Omental fat pad (tissue), 3 donors: ENCODE measurements at regions not wholly inside any gene's neighbourhood (a gene's known extent, or its start where the extent isn't known, plus 50 kb on each side); places are given as distances from the start of the nearest gene placed in this dataset.

Experiments used
- ATAC-seq: fragments of 150-250 bp; one replicate; pipeline ENCODE4 v1.9.1; 2016; ENCODE audit warnings: mild to moderate bottlenecking, moderate library complexity; ENCODE audit not compliant: low FRiP score
- DNase-seq: peaks from one replicate; pipeline ENCODE4 v3.0.0-alpha.2; 2019; ENCODE audit warnings: low spot score
- TF ChIP-seq, protein P1 (sequence below), 3 donors: fragments of 450-650 bp; IDR thresholded peaks; one replicate each; pipeline ENCODE4 v1.5.1; 2016 to 2017; ENCODE audit warnings: antibody characterized with exemption in 3 of 3, mild to moderate bottlenecking in 3 of 3, moderate library complexity in 2 of 3

DNA sequence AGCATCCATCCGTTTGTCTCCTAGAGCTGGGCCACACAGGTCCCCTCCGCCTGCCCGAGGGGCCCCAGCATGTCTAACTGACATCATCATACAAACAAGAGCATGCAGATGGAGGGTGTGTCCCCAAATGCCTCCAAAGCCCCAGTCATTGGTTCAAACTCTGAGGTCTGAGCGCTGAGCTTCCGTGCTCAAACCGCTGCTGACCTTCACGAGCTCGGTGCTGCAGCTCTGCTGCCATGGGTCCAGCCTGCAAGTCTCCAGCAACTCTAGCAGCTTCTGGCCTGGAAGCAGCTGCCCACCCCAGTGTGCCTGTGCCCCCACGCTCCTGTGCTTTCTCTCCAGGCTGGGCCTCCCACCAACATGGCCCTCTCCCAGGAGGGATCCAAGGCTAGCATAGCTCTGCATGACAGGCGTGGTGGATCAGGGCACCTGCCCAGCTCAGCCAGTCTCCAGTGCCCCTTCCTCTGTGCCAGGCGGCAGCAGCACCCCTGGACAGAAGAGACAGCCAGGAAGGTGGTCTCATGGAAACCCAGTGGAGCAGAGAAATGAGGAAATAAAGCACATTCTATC, 131.6 kb upstream of the PMEPA1 start:
- TF ChIP-seq, protein P1, sequence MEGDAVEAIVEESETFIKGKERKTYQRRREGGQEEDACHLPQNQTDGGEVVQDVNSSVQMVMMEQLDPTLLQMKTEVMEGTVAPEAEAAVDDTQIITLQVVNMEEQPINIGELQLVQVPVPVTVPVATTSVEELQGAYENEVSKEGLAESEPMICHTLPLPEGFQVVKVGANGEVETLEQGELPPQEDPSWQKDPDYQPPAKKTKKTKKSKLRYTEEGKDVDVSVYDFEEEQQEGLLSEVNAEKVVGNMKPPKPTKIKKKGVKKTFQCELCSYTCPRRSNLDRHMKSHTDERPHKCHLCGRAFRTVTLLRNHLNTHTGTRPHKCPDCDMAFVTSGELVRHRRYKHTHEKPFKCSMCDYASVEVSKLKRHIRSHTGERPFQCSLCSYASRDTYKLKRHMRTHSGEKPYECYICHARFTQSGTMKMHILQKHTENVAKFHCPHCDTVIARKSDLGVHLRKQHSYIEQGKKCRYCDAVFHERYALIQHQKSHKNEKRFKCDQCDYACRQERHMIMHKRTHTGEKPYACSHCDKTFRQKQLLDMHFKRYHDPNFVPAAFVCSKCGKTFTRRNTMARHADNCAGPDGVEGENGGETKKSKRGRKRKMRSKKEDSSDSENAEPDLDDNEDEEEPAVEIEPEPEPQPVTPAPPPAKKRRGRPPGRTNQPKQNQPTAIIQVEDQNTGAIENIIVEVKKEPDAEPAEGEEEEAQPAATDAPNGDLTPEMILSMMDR (IDR thresholded peaks at IDR 0.05), result no peak
- DNase-seq (no peak), ATAC-seq (no peak)

DNA sequence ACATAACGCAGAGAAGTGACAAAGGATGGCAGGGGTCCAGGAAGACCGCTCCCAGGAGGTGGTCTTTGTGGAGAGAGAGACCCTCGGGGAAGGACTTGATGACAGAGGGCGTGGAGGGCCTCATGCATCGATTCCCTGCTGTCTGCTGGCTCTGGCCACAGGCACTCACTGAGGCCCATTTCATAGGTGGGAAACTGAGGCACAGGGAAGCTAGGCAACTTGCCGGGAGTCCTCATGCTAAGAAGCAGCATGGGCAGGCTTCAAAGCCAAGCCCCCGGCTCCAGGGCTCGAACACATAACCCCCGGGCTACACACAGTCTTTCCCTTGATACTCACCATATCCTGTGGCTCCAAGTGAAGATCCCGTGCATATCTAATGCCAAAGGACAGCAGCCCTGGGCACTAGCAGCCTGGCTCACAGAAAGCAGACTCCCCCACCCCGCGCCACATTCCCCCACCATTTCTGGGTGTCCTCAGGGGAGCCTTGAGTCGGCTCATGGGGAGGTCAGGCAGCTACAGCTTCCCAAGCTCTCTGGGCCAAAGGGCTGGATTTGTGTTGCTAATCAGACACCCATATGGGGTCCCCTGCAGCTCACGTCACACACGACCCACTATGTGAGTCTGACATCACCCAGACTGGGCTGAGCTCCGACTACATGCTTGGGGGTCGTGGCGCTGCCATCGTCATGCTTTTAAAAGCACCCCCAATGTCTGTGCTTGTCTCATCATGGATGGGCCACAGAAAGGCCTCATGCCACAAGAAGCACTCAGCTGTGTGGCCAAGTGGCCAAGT, 130.9 kb upstream of the PMEPA1 start:
- ATAC-seq (no peak), DNase-seq (no peak)
- TF ChIP-seq, protein P1 (IDR thresholded peaks at IDR 0.05), result no peak

DNA sequence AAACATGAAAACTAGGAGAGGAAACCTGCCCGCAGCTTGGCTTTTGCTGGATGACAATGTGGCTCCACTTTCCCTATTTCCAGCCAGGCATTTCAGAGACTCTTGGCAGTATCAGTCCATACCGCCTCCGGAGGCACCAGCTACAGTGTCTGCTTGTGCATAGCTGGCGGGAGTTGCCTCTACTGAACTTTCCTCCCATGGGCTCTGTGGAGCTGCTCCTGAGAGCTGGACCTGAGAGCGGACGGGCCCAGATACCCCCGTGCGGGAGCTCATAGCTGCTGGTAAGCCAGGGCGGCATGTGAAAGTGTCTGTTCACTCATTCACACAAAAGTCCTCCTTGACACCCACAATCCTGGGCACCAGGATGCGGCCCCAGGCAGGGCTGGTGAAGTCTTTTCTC, 130.3 kb upstream of the PMEPA1 start:
- ATAC-seq (no peak), DNase-seq (no peak)
- TF ChIP-seq, protein P1 (IDR thresholded peaks at IDR 0.05), result no peak

DNA sequence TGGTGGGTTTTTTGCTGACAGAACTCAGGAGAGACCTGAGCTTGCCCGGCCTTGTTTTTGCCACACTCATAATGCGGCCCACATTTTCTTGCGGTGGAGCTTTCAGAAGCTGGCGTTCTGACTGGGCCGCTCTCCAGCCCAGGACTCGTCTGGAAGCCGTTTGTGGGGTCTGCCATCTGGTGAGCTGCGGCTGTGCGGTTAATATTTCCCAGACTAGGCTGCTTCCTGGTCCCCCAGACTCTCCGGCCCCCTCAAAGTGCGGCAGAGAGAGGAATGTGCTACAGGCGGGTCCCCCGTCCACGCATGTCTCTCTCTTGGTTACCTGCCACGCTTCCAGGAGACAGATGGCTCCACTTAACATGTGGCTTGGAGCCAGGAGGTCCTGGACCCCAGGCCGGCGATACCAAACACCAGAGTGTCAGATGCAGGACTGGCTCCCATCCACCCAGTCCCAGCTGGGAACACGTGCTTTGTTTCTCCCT, 128.9 kb upstream of the PMEPA1 start:
- ATAC-seq (no peak), DNase-seq (no peak)
- TF ChIP-seq, protein P1 (IDR thresholded peaks at IDR 0.05), result no peak

DNA sequence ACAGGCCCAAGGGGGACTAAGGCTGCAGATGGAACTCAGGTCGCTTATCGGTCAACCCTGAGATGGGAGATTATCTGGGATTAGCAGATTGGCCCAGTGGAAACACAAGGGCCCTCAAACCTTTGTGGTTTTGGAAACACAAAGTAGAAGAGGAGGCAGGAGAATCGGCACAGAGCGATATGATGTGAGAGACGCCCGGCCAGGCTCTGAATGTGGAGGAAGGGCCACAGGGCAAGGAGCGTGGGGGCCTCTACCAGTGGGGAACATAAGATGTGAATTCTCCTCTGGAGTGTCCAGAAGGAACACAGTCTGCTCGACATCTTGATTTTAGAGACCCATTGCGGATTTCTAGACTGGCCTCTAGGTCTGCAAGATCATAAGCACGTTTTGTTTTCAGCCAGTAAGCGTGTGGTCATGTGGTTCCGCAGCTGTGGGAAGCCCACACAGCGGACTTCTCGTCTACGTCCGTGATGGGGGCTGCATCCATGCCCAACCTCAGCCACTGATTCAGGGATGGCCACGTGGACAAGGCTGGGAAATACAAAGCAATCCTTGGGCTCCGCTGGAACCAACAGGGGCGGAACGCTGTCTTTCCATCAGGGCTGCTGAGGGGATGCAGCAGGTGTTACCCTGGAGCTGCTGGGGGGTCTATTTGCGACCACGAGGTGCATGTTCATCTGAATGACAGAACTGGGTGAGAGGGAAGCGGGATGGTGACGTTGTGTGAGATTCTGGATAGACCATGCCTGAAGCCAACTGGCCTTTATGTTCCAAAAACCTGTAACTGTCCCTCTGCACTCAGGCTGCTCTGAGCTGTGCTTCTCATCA, 127.6 kb upstream of the PMEPA1 start:
- TF ChIP-seq, protein P1 (IDR thresholded peaks at IDR 0.05), result no peak
- no peak for ATAC-seq
- no peak for DNase-seq

DNA sequence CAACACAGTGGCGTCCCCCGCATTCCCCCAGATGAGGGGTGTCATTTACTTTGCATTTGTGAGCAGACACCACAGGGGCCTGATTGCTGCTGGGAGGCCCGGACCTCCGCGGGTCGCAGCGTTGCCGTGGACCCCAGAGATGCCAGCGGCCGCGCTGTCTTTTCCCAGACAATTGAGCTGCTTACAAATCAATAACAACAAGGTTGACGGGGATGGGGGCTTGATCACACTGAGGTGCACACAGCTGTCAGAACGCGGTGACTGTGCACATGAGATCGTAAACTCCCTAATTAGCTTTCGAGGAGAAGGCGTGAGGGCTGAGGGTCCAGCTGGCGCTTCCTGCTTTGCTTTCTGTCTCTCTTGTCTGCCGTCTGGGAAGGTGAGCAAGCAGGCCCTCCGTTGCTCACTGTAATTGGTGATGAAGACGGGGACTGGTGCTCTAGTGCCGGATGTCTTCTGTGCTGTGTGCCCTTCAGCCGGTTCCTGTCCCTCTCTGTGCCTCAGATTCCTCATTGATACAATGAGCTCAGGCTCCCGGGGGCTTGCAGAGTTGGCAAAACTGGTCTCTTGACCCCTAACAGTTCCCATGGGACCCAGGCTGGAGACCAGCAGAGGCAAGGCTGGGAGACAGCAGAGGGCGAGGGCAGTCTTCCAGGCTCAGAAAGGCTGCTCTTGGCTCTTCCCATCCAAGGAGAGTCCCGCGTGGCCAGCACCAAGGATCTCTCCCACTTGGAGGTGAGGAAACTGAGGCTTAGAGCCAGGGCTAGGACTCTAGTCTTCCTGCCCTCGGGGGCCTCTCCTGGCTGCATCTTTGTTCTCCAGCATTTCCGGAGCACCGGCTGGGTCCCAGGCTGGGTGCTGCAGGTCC, 126.0 kb upstream of the PMEPA1 start:
- TF ChIP-seq, protein P1 (IDR thresholded peaks at IDR 0.05), result no peak
- no peak for ATAC-seq

More for the DNA sequence above, 126.0 kb upstream of the PMEPA1 start:
- DNase-seq, result no peak
